GM18498 (cell line): ENCODE measurements at regions not wholly inside any gene's neighbourhood (a gene's known extent, or its start where the extent isn't known, plus 50 kb on each side); places are given as distances from the start of the nearest gene placed in this dataset.
"Not testable (repeated sequence)": the region's sequence is repeated elsewhere in the genome, so short reads cannot be mapped to it uniquely, and the experiment has no call there.

Source experiments
- ATAC-seq: cut with Tn5 transposase; IDR thresholded peaks from one replicate; pipeline ENCODE4 v1.9.1; 2021; ENCODE audit warnings: mild to moderate bottlenecking, moderate library complexity; ENCODE audit not compliant: unreplicated experiment

GRCh38 chr3:11739706-11740105 is 96.0 kb upstream of the VGLL4 start:
- no peak for ATAC-seq

GRCh38 chr3:11739123-11739522 is 95.4 kb upstream of the VGLL4 start:
- ATAC-seq, result no peak

- no peak for ATAC-seq
Observed at GRCh38 chr3:11737742-11738141, 94.0 kb upstream of the VGLL4 start.

GRCh38 chr3:11736136-11736833 is 92.6 kb upstream of the VGLL4 start:
- ATAC-seq, result no peak

- no peak for ATAC-seq
Observed at GRCh38 chr3:11735638-11736037, 91.9 kb upstream of the VGLL4 start.

- not testable (repeated sequence) for ATAC-seq
Observed at GRCh38 chr3:11735111-11735510, 91.4 kb upstream of the VGLL4 start.

- ATAC-seq, result no peak
Observed at GRCh38 chr3:11733914-11734313, 90.2 kb upstream of the VGLL4 start.

- no peak for ATAC-seq
Observed at GRCh38 chr3:11727207-11727606, 83.5 kb upstream of the VGLL4 start.

GRCh38 chr3:11726146-11726545 is 82.4 kb upstream of the VGLL4 start:
- no peak for ATAC-seq

GRCh38 chr3:11725340-11725641 is 81.6 kb upstream of the VGLL4 start:
- ATAC-seq, result not testable (repeated sequence)

- peak; percentile 59 for ATAC-seq
Observed at GRCh38 chr3:11724615-11725339, 81.1 kb upstream of the VGLL4 start.

GRCh38 chr3:11721479-11721878 is 77.8 kb upstream of the VGLL4 start:
- no peak for ATAC-seq

- no peak for ATAC-seq
Observed at GRCh38 chr3:11720917-11721411, 77.2 kb upstream of the VGLL4 start.

GRCh38 chr3:11720304-11720898 is 76.7 kb upstream of the VGLL4 start:
- peak; percentile 37 for ATAC-seq

- ATAC-seq, result peak; percentile 69
Observed at GRCh38 chr3:11719406-11720303, 75.9 kb upstream of the VGLL4 start.

- ATAC-seq, result peak; percentile 33
Observed at GRCh38 chr3:11718637-11719405, 75.1 kb upstream of the VGLL4 start.

- ATAC-seq, result peak; percentile 11
Observed at GRCh38 chr3:11717768-11718636, 74.3 kb upstream of the VGLL4 start.

GRCh38 chr3:11717301-11717700 is 73.6 kb upstream of the VGLL4 start:
- ATAC-seq, result no peak

- no peak for ATAC-seq
Observed at GRCh38 chr3:11716573-11717290, 73.0 kb upstream of the VGLL4 start.
